ENCODE measurements at regions not wholly inside any gene's neighbourhood (a gene's known extent, or its start where the extent isn't known, plus 50 kb on each side); places are given as distances from the start of the nearest gene placed in this dataset.

DNA sequence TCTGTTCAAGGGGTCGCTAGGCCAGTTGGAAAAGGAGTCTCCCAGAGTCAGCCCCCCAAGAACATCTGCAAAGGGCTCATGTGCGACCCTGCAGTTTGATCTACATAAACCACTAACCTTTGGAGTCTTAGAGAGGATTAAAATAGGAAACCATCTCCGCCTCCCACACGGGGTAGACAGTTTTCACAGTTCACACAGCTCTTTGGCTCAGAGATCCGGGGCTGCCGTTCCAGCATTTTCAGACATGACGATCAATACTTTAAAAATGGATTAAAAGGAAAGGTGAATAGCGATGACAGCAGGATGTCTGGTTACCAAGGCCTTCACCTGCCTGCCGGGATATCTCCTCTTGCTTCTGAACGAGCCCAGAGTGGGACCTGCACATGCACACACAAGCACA lies 59.8 kb upstream of the BCL11B start:
- H3K9me3 ChIP-seq (ENCODE audit: control insufficient read depth, low read depth, low read length) = peaks cover 2% of the 10 kb centered on the region
- TF ChIP-seq, protein P1, sequence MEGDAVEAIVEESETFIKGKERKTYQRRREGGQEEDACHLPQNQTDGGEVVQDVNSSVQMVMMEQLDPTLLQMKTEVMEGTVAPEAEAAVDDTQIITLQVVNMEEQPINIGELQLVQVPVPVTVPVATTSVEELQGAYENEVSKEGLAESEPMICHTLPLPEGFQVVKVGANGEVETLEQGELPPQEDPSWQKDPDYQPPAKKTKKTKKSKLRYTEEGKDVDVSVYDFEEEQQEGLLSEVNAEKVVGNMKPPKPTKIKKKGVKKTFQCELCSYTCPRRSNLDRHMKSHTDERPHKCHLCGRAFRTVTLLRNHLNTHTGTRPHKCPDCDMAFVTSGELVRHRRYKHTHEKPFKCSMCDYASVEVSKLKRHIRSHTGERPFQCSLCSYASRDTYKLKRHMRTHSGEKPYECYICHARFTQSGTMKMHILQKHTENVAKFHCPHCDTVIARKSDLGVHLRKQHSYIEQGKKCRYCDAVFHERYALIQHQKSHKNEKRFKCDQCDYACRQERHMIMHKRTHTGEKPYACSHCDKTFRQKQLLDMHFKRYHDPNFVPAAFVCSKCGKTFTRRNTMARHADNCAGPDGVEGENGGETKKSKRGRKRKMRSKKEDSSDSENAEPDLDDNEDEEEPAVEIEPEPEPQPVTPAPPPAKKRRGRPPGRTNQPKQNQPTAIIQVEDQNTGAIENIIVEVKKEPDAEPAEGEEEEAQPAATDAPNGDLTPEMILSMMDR (optimal IDR thresholded peaks at IDR 0.05 in 1 of 3, IDR thresholded peaks at IDR 0.05 in 1 of 3, conservative IDR thresholded peaks at IDR 0.05 in 1 of 3; ENCODE audit: extremely low read depth in 1 of 3, insufficient read depth in 2 of 3, low read length in 3 of 3) = no peak
- TF ChIP-seq EZH2 (IDR thresholded peaks at IDR 0.05; ENCODE audit: low read length) = no peak
- dilution Hi-C loops (cut with MboI; ENCODE audit: extremely low pct_ligation_motif_present, low sequenced_read_pairs) = no loop called here
- no peaks in the 10 kb centered on the region for H3K27me3 ChIP-seq (ENCODE audit: control insufficient read depth, extremely low read depth, insufficient read depth, low read length)
- no peak overlapping the region for H3K9ac ChIP-seq (ENCODE audit: control insufficient read depth, extremely low read depth, insufficient read depth, low read length)
- peaks cover 14% of the 10 kb centered on the region for H3K4me1 ChIP-seq (ENCODE audit: control insufficient read depth, extremely low read depth, insufficient read depth, low read length)
- H3K27ac ChIP-seq (ENCODE audit: control insufficient read depth, insufficient read depth, low read length) = no peak overlapping the region
- no peak overlapping the region for H2AFZ ChIP-seq (ENCODE audit: control insufficient read depth, low read length)
- no peaks in the 10 kb centered on the region for H3K79me2 ChIP-seq (ENCODE audit: control insufficient read depth, insufficient read depth, low read length)
- no peak for FAIRE-seq
- no peaks in the 10 kb centered on the region for H4K20me1 ChIP-seq (ENCODE audit: control insufficient read depth, extremely low read depth, insufficient read depth, low read length)
- H3K9me1 ChIP-seq (ENCODE audit: control insufficient read depth, extremely low read depth, insufficient read depth, low read length) = no peaks in the 10 kb centered on the region
- no peak overlapping the region for H3K4me3 ChIP-seq (ENCODE audit: control insufficient read depth in 2 of 3, extremely low read depth in 1 of 3, insufficient read depth in 2 of 3, low read depth in 1 of 3, low read length in 3 of 3)
- no peaks in the 10 kb centered on the region for H3K36me3 ChIP-seq (ENCODE audit: control insufficient read depth in 2 of 2, extremely low read depth in 1 of 2, insufficient read depth in 2 of 2, low read length in 2 of 2)
- no peak overlapping the region for H3K4me2 ChIP-seq (ENCODE audit: control insufficient read depth, extremely low read depth, insufficient read depth, low read depth, low read length)
- no peak for DNase-seq (ENCODE audit: low read depth, low spot score)

DNA sequence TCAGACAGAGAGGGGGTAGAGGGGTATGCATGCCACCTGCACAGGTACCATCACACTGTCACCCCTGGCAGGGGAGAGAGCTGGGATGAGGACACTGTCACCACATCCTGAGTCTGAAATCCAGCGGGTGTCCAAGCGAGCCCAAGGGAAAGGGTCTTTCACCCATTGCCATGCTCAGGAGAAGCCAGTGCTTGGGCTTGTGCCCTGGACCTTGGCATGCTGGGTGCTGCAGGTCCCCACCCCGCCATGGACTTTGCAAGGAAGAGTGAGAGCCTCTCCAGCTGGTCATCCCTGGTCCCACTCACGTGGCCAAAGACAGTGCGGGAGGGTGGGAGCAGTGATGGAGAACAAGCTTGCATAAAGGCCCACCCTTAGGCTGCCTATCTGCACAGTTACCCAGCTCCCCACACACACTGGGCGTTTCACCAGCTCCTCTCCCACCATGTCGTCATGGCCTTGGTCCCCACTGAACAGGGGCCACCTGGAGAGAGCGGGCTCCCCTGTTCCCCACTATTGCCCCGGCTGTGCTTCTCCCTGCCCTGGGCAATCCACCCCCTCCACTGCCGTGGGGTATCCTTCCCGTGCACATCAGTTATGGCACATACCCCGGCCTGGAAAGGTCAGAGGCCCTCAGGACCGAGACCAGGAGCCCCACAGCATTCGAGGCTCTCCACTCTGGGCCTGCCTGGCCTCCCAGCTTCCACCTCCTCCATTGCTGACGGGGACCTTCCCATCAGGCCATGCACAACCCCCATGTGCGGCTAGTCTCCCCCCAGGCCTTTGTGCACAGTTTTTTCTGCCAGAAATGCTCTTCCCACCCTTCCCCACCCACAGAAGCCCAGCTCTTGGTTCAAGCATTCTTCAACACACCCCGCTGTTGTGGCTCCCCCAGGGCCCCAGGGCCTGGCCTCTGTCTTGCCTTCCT lies 58.6 kb upstream of the BCL11B start:
- H3K27me3 ChIP-seq (ENCODE audit: control insufficient read depth, extremely low read depth, insufficient read depth, low read length) = peaks cover 4% of the 10 kb centered on the region
- H3K4me1 ChIP-seq (ENCODE audit: control insufficient read depth, extremely low read depth, insufficient read depth, low read length) = peaks cover 14% of the 10 kb centered on the region
- DNase-seq (ENCODE audit: low read depth, low spot score) (no peak), FAIRE-seq (no peak)
- no peak overlapping the region for H3K4me2 ChIP-seq (ENCODE audit: control insufficient read depth, extremely low read depth, insufficient read depth, low read depth, low read length)
- no peaks in the 10 kb centered on the region for H3K36me3 ChIP-seq (ENCODE audit: control insufficient read depth in 2 of 2, extremely low read depth in 1 of 2, insufficient read depth in 2 of 2, low read length in 2 of 2)
- no peak overlapping the region for H3K27ac ChIP-seq (ENCODE audit: control insufficient read depth, insufficient read depth, low read length)
- no peaks in the 10 kb centered on the region for H3K9me1 ChIP-seq (ENCODE audit: control insufficient read depth, extremely low read depth, insufficient read depth, low read length)
- dilution Hi-C loops (cut with MboI; ENCODE audit: extremely low pct_ligation_motif_present, low sequenced_read_pairs) = no loop called here
- no peak overlapping the region for H3K9ac ChIP-seq (ENCODE audit: control insufficient read depth, extremely low read depth, insufficient read depth, low read length)
- no peak overlapping the region for H3K4me3 ChIP-seq (ENCODE audit: control insufficient read depth in 2 of 3, extremely low read depth in 1 of 3, insufficient read depth in 2 of 3, low read depth in 1 of 3, low read length in 3 of 3)
- H4K20me1 ChIP-seq (ENCODE audit: control insufficient read depth, extremely low read depth, insufficient read depth, low read length) = no peaks in the 10 kb centered on the region
- no peaks in the 10 kb centered on the region for H3K79me2 ChIP-seq (ENCODE audit: control insufficient read depth, insufficient read depth, low read length)
- TF ChIP-seq, protein P1 (optimal IDR thresholded peaks at IDR 0.05 in 1 of 3, IDR thresholded peaks at IDR 0.05 in 1 of 3, conservative IDR thresholded peaks at IDR 0.05 in 1 of 3; ENCODE audit: extremely low read depth in 1 of 3, insufficient read depth in 2 of 3, low read length in 3 of 3) = no peak
- peaks cover 2% of the 10 kb centered on the region for H3K9me3 ChIP-seq (ENCODE audit: control insufficient read depth, low read depth, low read length)
- H2AFZ ChIP-seq (ENCODE audit: control insufficient read depth, low read length) = no peak overlapping the region

Measured in keratinocyte (primary cell).